Vagina (tissue), 2 donors: ENCODE measurements at regions not wholly inside any gene's neighbourhood (a gene's known extent, or its start where the extent isn't known, plus 50 kb on each side); places are given as distances from the start of the nearest gene placed in this dataset.

ENCODE experiments used
- POLR2AphosphoS5 ChIP-seq, 2 donors: sonication (generic); formaldehyde crosslinking; IDR thresholded peaks; one replicate each; pipeline ENCODE4 v1.9.0; 2017; ENCODE audit warnings: antibody characterized with exemption in 2 of 2, mild to moderate bottlenecking in 2 of 2, low read depth in 1 of 2; ENCODE audit not compliant: insufficient read depth in 1 of 2
- TF ChIP-seq, protein P1 (sequence below), 3 experiments: fragments of 450-650 bp in 2 of 3; fragments of 200-600 bp in 1 of 3; sonication (generic) in 1 of 3; IDR thresholded peaks; one replicate each; pipeline ENCODE4 v1.5.1; 2017 to 2019; ENCODE audit warnings: antibody characterized with exemption in 3 of 3, mild to moderate bottlenecking in 2 of 3, moderate library complexity in 2 of 3

DNA sequence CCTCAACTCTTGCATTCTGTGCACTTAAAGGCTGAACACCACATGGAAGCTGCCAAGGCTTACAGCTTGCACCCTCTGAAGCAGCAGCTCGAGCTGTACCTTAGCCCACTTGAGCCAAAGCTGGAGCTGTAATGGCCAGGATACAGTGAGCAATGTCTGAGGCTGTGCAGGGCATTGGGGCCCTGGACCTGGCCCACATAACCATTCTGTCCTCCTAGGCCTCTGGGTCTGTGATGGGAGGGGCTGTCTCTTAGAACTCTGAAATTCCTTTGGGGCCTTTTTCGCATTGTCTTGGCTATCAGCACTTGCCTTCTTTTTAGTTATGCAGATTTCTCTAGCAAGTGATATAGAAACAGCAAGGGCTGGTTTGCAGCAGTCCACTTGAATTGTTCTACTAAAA lies 303.8 kb upstream of the CLEC14A start:
- no peak for TF ChIP-seq POLR2AphosphoS5 (IDR thresholded peaks at IDR 0.05; ENCODE audit: insufficient read depth in 1 of 2, low read depth in 1 of 2)
- TF ChIP-seq, protein P1, sequence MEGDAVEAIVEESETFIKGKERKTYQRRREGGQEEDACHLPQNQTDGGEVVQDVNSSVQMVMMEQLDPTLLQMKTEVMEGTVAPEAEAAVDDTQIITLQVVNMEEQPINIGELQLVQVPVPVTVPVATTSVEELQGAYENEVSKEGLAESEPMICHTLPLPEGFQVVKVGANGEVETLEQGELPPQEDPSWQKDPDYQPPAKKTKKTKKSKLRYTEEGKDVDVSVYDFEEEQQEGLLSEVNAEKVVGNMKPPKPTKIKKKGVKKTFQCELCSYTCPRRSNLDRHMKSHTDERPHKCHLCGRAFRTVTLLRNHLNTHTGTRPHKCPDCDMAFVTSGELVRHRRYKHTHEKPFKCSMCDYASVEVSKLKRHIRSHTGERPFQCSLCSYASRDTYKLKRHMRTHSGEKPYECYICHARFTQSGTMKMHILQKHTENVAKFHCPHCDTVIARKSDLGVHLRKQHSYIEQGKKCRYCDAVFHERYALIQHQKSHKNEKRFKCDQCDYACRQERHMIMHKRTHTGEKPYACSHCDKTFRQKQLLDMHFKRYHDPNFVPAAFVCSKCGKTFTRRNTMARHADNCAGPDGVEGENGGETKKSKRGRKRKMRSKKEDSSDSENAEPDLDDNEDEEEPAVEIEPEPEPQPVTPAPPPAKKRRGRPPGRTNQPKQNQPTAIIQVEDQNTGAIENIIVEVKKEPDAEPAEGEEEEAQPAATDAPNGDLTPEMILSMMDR (IDR thresholded peaks at IDR 0.05) = no peak
